Ishikawa (cell line): ENCODE measurements at regions not wholly inside any gene's neighbourhood (a gene's known extent, or its start where the extent isn't known, plus 50 kb on each side); places are given as distances from the start of the nearest gene placed in this dataset.

Experiments
- CEBPB ChIP-seq: IDR thresholded peaks from 2 replicates; pipeline ENCODE4 v1.6.1; 2012
- CREB1 ChIP-seq: IDR thresholded peaks from 2 replicates; pipeline ENCODE4 v1.6.1; 2012; ENCODE audit warnings: low read depth
- EGR1 ChIP-seq: IDR thresholded peaks from 2 replicates; pipeline ENCODE4 v1.6.1; 2012
- EP300 ChIP-seq: IDR thresholded peaks from 2 replicates; pipeline ENCODE4 v1.6.1; 2012; ENCODE audit warnings: borderline replicate concordance
- FOXM1 ChIP-seq: IDR thresholded peaks from 2 replicates; pipeline ENCODE4 v1.6.1; 2012; ENCODE audit warnings: low read depth, borderline replicate concordance
- NFIC ChIP-seq: IDR thresholded peaks from 2 replicates; pipeline ENCODE4 v1.6.1; 2012
- RAD21 ChIP-seq: IDR thresholded peaks from 2 replicates; pipeline ENCODE4 v1.6.1; 2012; ENCODE audit warnings: low read depth
- TAF1 ChIP-seq: IDR thresholded peaks from 2 replicates; pipeline ENCODE4 v1.6.1; 2012; ENCODE audit warnings: low read depth, mild to moderate bottlenecking
- TCF12 ChIP-seq: IDR thresholded peaks from 2 replicates; pipeline ENCODE4 v1.6.1; 2012; ENCODE audit warnings: low read depth
- TEAD4 ChIP-seq: IDR thresholded peaks from 2 replicates; pipeline ENCODE4 v1.6.1; 2012
- YY1 ChIP-seq: IDR thresholded peaks from 2 replicates; pipeline ENCODE4 v1.6.1; 2012; ENCODE audit warnings: low read depth
- ZBTB7A ChIP-seq: IDR thresholded peaks from 2 replicates; pipeline ENCODE4 v1.6.1; 2012; ENCODE audit warnings: low read depth
- TF ChIP-seq, protein P1 (sequence below): IDR thresholded peaks from 2 replicates; pipeline ENCODE4 v1.6.1; 2012
- TF ChIP-seq, protein P2 (sequence below): IDR thresholded peaks from 2 replicates; pipeline ENCODE4 v1.6.1; 2012; ENCODE audit warnings: low read depth, mild to moderate bottlenecking
- TF ChIP-seq, protein P3 (sequence below): IDR thresholded peaks from 2 replicates; pipeline ENCODE4 v1.6.1; 2012

DNA sequence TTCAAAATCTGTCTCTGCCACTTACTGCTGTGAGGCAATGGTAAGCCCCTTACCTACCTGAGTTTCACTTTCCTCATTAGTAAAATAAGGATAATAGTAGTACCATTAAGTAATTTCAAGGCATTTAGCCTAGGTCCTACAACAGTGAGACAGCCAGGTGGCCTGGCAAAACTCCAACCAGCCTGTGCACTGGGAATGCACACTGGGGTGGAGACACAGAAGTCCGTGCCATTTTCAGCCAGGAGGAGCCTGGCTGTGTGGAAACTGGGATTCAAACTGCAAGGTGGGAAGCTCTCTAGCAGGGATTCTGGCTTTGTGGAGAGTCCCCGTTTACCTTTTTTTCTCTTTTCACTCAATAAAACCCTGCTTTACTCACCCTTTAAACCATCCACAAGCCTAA lies 630.4 kb downstream of the PRELID2 start:
- TF ChIP-seq TEAD4, result no peak
- TF ChIP-seq NFIC, result no peak
- TF ChIP-seq CREB1, result no peak
- no peak for TF ChIP-seq TCF12
- no peak for TF ChIP-seq ZBTB7A
- no peak for TF ChIP-seq EP300
- TF ChIP-seq, protein P1, sequence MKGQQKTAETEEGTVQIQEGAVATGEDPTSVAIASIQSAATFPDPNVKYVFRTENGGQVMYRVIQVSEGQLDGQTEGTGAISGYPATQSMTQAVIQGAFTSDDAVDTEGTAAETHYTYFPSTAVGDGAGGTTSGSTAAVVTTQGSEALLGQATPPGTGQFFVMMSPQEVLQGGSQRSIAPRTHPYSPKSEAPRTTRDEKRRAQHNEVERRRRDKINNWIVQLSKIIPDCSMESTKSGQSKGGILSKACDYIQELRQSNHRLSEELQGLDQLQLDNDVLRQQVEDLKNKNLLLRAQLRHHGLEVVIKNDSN, result no peak
- TF ChIP-seq YY1, result no peak
- TF ChIP-seq CEBPB, result no peak
- no peak for TF ChIP-seq FOXM1
- no peak for TF ChIP-seq TAF1
- TF ChIP-seq RAD21, result no peak
- no peak for TF ChIP-seq EGR1
- TF ChIP-seq, protein P2, sequence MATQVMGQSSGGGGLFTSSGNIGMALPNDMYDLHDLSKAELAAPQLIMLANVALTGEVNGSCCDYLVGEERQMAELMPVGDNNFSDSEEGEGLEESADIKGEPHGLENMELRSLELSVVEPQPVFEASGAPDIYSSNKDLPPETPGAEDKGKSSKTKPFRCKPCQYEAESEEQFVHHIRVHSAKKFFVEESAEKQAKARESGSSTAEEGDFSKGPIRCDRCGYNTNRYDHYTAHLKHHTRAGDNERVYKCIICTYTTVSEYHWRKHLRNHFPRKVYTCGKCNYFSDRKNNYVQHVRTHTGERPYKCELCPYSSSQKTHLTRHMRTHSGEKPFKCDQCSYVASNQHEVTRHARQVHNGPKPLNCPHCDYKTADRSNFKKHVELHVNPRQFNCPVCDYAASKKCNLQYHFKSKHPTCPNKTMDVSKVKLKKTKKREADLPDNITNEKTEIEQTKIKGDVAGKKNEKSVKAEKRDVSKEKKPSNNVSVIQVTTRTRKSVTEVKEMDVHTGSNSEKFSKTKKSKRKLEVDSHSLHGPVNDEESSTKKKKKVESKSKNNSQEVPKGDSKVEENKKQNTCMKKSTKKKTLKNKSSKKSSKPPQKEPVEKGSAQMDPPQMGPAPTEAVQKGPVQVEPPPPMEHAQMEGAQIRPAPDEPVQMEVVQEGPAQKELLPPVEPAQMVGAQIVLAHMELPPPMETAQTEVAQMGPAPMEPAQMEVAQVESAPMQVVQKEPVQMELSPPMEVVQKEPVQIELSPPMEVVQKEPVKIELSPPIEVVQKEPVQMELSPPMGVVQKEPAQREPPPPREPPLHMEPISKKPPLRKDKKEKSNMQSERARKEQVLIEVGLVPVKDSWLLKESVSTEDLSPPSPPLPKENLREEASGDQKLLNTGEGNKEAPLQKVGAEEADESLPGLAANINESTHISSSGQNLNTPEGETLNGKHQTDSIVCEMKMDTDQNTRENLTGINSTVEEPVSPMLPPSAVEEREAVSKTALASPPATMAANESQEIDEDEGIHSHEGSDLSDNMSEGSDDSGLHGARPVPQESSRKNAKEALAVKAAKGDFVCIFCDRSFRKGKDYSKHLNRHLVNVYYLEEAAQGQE, result no peak
- TF ChIP-seq, protein P3, sequence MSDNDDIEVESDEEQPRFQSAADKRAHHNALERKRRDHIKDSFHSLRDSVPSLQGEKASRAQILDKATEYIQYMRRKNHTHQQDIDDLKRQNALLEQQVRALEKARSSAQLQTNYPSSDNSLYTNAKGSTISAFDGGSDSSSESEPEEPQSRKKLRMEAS, result no peak

DNA sequence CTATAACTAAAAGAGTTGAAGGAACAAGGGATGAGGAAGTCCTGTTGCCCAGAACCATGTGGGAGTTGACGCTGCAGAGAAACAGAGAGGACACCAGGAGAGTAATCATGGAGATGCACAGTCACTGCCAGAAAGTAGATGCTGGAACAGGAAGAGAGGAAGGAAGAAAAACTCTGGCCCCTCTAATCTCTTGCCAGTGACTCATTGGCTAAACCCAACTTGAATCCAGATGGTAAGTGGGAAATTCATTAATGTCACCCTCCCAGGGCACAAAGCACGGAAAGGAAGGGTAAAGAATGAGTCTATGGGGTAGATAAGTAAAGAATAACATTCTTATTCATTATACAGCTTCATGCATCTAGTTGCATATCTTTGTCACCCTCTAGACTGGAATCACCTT lies 631.9 kb downstream of the PRELID2 start:
- TF ChIP-seq NFIC, result no peak
- TF ChIP-seq EP300, result no peak
- no peak for TF ChIP-seq TEAD4
- no peak for TF ChIP-seq EGR1
- TF ChIP-seq, protein P1, result no peak
- no peak for TF ChIP-seq YY1
- TF ChIP-seq, protein P3, result no peak
- TF ChIP-seq FOXM1, result no peak
- no peak for TF ChIP-seq RAD21
- TF ChIP-seq, protein P2, result no peak
- TF ChIP-seq ZBTB7A, result no peak
- TF ChIP-seq CREB1, result no peak

DNA sequence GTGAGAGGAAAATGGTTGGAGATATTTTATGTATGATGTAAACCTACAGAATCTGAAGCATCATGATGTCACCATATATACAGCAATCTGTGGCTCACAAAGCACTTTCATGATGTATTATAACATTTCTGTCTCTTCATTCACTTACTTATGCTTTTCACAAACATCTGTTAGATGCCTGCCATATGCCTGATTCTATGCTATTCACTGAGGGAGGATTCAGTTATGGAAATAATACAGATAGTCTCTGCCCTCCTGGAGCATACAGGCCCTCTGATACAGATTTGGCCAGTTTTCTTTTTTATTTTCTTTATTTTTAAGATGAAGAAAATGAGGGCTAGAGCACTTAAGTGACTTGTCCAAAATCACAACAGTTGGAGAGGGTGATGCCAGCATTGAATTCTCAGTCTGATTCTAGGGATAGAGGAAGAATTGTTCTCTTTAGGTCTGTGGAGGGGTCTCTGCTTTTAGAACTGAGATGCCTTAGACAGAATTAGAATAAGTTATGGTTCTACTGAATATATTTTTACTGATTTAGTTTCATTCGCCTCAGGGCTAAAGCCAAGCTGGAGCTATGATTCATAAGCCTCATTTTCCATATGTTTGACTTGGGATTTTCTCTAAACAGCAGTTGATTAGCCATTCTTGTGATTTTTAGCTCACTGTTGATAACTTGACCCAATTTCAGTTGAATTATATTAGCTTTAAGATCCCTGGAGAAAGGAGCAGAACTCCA lies 636.4 kb downstream of the PRELID2 start:
- TF ChIP-seq EGR1 (no peak), TEAD4 (no peak), NFIC (no peak), ZBTB7A (no peak), CEBPB (no peak), FOXM1 (no peak), RAD21 (no peak), CREB1 (no peak)
- TF ChIP-seq, protein P2, result no peak

DNA sequence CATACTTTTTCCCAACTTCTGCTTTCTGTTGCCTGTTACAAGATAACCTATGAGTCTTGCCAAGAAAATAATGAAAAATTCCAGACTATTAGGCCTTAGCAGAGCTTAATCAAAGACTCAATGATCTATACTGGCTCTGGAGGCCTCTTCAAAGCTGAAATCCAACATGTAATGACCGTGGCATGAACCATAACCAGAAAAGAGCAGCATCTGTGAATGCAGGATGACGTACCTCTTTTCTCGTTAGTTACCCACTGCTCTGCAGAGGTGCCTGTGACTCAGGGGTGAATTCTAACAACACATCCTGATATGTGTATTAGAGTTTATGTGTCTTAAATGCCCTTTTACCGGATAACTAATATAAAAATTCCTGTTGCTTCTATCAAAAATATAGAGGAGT lies 645.4 kb downstream of the PRELID2 start:
- TF ChIP-seq EP300, result no peak
- no peak for TF ChIP-seq TCF12
- TF ChIP-seq YY1, result no peak
- TF ChIP-seq TEAD4, result no peak
- TF ChIP-seq, protein P3, result no peak
- no peak for TF ChIP-seq ZBTB7A
- no peak for TF ChIP-seq RAD21
- TF ChIP-seq NFIC, result no peak
- TF ChIP-seq, protein P2, result no peak
- no peak for TF ChIP-seq EGR1
- TF ChIP-seq TAF1, result no peak
- TF ChIP-seq CEBPB, result no peak
- TF ChIP-seq FOXM1, result no peak
- TF ChIP-seq CREB1, result no peak
- TF ChIP-seq, protein P1, result no peak
